NCI-H526 treated with DMSO at 0.1 percent for 48 hours (cell line): ENCODE measurements at regions not wholly inside any gene's neighbourhood (a gene's known extent, or its start where the extent isn't known, plus 50 kb on each side); places are given as distances from the start of the nearest gene placed in this dataset.
"Not testable (repeated sequence)": the region's sequence is repeated elsewhere in the genome, so short reads cannot be mapped to it uniquely, and the experiment has no call there.

Experiments used
- DNase-seq: peaks from one replicate; lab custom pipeline; 2025; lab: John Stamatoyannopoulos, UW

DNA sequence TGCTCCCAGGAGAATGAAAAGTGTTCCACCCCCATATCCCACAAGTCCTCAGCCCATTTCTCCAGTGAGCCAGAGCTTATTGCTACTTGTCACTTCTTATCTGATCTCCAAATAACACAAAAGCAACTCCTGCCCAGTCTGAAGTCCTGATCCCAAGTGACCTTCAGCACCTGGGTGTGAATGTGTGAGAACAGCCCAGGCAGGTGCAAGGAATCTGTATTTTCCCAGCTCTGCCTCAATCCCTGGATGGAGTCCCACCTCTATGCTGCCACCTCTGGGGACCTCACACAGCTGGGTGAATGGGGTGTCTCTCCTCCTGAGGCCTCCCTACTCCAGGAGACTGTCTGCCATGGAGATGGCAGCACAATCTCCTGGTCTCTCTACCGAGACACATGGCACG lies 402.4 kb upstream of the PROX1 start:
- no peak for DNase-seq

DNA sequence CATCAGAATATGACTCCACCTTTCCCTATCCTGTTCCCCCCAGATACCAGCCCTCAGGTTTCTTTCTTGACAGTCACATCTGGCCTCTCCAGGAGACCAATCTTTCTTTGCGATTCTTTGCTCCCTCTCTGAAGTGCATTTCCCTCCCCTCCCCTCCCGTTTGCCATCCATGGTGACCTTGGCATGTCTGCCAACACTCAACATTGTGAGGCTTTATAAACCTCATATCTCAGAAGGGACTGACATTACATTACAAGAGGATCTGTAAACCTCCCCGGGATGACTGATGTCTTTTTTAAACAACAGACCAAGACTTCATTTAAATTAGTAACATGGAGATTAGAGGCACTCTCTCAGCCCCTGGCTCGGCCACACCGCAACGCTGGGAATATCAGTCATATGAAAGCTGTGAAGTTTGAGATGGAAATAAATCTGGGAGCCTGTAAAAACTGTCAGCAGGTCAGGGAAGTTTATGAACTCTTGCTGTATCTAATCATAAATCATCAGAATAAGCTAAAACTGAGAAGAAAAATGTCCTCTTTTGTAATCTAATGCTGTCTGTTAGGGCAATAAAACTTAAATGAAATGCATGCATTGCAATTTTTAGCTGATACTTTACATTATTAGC lies 401.7 kb upstream of the PROX1 start:
- DNase-seq, result no peak

DNA sequence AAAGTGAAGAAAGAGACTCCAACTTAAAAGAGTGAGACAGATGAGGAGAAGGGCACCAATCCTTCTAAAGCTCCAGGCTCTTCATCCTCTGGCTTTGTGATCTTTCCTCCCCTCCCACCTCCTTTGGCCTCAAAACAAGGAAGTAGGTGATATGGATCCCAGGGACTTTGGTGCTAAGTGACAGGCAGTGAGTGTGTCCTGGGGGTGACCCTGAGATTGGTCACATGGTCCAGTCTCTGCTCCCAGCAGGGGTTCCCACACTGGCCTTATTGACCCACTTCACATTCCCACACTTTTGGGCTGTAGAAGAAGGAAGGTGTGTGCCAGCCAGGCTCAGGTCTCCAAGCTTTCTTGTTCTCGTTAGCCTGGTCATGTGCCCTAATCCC lies 401.2 kb upstream of the PROX1 start:
- DNase-seq, result no peak

DNA sequence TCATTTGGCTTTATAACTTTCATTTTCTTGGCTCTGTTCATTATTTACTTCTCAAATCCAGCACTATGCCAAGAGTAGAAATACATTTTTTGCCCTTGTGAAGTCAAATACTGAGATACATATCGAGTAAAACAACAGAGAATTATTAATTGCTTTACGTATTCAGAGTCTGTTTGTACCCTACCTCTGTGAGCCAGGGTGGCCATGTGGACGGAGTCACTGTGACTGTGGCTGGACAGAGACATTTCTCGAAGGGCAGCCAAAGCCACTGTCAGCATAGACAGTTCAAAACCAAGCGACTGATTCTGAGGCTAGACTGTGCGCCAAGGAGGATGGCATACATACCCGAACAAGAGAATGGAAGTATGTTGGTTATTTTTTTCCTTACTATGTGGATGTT lies 391.0 kb upstream of the PROX1 start:
- no peak for DNase-seq

DNA sequence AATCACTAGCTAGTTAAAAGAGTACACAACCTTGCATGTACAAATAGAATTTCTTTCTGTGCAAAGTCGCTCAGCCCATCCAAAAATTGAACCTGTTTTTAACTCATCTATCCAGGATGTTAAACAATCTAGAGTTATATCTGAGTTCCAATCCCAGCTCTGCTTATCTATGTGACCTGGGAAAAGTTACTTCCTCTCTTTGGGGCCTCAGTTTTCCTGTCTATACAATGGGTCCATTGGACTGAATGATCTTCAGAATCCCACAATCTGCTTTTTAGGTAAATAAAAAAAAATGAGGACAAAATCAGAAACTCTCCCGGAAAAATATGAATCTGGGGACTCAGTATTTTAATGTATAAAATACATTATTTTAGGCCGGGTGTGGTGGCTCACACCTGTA lies 389.5 kb upstream of the PROX1 start:
- DNase-seq, result no peak

DNA sequence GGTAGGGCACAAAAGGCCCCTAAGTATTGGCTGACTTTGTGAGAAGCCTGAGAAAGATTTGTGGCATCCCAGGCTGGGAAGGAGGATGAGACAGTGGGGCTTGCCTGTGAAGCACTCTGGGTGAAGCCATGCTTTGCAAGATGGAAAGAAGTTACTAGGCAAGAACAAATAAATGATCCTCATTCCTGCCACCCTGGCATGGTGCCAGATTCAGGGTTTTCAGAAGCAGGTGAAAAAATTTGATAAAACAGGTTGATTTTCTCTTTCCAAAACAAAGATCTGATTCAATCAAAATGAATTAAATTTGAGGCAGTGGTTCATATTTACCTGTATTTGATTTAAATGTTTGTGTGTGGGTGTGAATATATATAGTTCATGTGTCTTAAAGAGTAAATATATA lies 386.9 kb upstream of the PROX1 start:
- no peak for DNase-seq

DNA sequence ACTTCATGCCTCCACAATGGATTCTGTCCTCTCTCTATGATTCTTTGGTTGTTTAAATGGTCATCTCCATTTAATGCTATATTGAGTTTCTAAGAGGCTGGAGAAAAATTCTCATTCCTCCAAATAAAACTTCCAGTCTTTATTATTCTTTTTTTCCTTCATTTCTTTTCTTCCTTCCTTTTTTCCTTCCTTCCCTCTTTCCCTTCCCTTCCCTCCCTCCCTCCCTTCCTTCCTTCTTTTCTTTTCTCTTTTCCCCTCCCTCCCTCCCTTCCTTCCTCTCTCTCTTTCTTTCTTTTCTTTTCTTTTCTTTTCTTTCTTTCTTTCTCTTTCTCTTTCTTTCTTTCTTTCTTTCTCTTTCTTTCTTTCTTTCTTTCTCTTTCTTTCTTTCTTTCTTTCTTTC lies 386.1 kb upstream of the PROX1 start:
- DNase-seq, result not testable (repeated sequence)

DNA sequence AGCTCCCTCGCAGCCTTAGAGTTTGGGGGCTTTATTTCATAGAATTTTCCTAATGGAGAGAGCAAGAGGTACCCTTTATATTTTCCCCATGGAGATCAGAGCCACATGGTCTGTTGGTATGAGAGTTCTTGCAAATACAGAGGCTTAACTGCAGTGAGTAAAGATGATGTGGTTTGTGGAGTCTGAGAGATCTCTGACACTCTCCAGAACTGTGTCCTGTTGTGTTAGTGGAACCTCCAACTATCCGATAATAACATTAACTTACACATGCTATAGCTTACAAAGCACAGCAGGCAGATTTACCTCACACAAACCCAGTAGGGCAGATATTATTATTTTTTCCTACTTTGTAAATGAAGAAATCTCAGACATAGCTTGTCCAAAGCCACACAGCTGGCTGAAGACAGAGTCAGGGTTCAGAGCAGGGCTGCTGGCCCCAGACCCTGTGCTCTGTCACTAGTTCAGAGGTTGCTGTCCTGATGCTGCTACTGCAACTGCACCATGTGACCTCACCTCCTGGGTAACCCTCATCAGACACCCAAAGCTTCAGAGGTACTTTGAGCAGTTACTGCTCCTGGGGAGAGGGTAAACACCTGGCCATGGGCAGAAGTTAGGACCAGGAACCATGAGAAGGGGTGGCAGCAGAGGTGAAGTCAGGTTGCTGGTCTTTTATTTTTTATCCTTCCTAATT lies 384.8 kb upstream of the PROX1 start:
- no peak for DNase-seq

DNA sequence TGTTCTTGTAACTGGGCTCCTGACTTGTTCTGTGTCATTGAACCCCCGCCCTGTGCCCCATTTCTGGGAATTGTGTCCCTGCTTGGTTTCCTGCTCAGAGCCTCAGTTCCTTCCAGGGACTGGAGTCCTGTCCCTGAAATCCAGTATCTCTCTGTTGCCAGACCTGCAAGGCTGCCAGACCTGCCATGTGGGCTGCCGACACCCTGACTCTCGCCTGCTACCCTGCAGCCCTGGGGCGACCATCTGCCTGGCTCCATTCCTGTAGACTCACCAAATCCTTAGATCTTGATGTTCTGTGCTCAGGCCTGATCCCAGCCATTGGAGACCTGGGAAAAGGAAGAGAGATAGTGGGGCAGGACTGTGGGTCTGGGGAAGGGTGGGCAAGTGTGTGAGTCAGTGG lies 383.3 kb upstream of the PROX1 start:
- DNase-seq, result no peak

DNA sequence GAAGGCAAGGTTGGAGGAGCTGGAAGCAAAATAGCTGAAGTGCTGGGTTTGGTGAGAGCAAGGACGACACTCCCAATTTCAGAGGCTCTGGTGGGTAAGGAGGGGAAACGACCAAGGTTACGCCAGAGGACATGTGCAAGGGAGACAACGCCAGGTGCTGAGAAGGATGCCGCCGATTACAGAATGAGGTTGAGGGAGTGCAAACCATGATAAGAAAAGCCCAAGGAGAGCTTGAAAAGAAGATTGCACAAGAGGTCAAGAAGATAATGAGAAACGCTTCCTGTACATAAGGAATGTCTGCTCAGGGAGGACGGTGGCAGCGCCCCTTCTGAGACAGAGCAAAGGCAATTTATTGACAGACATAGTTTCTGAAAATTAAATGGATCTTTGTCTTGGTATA lies 382.0 kb upstream of the PROX1 start:
- no peak for DNase-seq

DNA sequence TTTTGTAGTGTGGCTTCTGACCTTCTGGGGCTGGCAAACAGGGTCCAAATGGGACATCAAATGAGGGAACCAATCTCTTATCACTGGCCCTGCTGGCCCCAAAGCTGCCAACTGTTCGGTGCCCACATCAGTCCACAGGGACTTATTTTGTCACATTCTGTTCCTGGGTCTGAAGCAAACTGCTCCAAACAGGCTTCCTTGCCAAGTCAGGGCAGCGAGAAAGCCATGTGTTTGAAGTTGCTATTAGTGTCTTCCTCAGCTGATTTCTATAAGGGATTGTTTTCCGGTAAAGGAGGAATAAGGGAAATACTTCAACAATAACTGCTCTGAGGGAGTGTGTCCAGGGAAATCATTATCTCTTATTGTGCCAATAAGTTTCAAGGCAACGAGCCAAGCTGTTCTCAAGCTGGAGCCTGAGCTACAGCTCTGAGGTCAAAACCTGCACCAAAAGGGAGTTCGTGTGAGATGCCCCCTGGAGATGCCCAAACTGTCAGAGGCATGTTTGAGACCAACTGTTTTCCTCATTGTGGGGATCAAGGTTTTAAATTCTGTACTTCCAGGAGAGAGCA lies 381.4 kb upstream of the PROX1 start:
- no peak for DNase-seq

DNA sequence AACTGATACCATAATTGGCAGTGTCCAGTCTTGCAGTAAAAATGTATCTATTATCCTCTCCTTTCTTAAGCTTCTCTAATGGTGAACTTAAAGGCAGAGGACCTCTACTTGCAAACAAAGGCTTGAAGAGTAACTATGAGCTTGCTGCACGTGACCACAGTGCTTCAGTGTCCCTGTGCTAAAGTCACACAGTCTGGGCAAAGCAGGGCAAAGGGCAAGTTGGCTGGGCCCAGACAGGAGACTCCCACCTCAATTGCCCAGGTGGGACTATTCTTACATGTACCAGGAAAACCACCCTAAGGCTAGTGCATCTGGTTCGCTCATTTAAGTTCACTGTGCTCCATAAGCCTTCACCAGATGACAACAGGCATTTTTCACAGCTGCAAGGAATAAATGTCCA lies 374.2 kb upstream of the PROX1 start:
- no peak for DNase-seq

DNA sequence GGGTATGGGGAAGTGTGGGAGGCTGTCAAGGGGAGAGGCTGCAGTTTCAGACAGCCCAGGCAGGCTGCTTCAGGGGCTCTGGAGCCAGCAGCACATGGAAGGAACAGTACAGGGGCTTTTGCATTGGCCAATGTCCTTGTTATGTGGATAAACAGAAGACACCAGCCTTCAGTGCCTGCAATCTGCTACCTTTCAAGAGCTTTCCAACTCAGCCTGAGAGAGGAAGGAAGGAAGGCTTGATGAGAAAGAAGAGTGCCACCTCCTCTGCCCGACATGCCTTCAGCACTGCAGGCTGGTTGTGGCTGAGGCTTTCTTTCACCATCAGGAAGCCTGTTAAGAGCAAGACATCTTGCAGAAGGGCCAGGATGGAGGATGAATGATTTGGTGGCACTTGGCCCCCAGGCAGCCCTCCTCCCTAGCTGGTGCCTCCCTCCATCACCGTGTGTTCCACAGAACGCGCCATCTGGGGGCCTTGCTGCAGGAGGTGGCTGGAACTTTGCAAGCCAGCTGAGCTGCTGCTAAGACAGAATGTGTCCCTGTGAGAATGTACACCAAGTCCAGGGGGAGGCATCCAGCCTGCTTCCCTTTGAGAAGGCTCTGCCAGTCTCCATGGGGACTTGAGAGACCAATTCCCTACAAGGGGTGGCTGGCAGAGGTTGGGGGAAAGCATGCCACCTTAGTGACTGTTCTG lies 372.4 kb upstream of the PROX1 start:
- no peak for DNase-seq

DNA sequence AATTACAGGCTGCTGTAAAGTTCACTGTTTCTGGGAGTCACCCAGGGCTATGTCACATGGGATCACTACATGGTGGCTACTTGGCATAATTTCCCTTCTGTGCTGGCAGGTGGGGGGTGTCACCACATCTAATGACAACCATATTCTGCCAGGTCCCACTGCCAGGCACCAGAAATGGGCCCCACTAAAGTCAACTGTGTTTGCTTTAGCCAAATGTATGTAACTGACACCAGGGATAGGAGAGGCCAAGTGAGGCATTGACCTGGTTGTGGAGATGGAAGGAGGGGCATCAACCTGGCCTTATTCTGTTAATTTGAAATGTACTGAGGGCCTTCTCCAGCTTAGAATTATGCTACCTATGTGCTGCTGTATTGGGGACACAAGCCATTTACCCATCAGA lies 370.6 kb upstream of the PROX1 start:
- no peak for DNase-seq

DNA sequence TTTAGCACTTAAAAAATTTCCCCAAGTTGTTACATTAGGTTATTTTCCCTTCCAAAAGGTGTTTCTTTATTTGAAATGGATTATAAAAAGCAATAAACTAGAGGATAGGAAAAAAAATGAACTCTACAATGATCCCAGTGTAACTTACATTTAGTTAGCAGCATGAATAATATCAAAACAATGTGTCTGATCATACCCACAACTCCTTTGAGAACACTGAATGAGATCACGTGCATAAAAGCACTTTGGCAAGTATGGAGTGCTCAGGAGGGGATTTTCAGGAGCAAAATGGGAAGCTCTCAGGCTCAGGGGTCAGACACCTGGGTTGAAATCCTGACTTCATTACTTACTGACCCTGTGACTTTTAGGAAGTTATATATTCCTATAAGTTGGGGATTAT lies 369.7 kb upstream of the PROX1 start:
- no peak for DNase-seq

DNA sequence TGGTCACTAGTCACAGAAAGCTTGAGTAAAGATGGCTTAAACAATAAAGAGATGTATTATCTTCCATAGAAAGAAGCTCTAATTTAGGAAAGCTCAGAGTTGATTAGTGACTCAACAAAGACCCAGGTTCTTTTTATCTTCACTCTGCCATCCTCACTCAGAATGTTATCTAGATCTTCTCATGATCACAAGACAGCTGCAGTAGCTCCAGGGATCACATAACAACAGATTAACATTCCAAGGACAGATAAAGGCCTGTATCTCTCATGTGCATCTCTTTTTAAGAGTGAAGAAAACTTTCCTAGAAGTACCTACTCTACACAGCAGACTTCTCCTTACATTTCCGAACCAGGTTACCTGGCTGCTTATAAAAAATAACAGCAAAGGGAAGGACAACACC lies 368.7 kb upstream of the PROX1 start:
- DNase-seq, result no peak

DNA sequence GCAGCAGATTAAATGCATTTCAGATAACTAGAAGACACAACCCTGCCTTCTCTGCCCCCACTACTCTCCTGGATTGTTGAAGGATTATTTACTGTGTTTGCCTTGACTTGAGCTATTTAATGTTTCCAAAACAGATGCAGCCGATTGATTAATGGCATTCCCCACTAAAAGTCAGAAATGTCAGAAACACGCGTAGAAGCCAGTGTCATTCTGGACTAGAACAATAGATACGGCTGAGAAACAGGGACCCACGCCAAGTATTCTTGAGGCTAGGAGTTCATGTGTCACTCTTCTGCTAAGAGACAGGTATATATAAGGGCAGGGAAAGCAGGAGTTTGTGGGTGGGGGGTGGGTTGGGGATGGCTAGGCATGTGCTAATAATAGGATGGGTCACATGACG lies 366.7 kb upstream of the PROX1 start:
- no peak for DNase-seq

DNA sequence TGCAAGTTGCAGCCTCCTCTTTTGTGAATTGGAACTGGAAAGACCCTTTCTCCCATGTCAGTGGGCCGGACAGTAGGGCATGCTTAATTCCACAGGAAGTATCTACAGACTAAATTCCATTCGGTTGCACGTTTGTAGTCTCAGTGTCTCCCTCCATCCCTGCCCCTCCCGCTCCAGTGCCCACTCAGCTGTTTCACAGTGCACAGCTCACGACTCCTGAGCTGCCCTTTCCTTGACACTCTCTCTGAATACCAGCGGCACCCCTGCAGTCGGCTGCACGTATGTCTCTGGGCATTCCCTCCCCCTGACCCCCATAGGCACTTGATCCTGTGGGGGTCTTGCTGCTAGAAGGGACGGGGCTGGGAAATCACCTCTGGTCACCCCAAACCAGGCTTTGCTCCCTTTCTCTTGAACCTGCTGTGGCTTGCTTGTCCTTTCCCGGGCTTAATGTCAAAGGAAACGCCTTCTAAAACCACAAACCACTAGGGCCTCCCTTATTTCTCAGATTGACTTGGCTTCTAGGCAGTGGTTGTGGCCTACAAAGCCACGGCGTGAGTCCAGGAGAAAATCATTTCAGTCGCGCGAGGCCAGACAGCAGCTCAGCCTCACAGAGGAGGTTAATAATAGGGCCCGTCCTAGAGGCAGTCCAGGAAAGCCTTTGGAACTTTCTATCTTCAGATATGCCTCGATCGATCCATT lies 365.3 kb upstream of the PROX1 start:
- no peak for DNase-seq

DNA sequence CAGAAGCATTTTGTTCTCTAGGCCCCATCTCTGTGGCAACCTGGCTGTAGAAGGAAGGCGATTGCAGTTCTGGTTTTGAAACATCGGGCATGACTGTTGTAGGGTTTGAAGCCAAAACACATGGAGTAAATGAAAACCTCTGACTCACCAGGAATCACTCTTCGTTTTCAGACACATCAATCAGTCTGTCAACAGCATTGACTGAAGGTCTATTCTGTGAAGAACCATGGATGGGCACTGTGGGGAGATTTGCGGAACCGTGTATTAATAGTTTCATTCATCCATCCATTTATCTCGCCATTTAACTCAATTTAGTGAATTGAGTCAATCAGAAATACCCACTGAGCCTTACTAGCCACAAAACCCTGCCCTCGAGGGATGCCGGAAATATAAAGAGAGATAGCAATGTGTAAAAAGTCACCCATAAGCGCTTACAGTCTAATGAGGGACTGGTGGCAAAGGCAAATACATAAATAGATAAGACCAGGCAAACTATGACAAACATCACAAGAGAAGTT lies 364.6 kb upstream of the PROX1 start:
- no peak for DNase-seq

DNA sequence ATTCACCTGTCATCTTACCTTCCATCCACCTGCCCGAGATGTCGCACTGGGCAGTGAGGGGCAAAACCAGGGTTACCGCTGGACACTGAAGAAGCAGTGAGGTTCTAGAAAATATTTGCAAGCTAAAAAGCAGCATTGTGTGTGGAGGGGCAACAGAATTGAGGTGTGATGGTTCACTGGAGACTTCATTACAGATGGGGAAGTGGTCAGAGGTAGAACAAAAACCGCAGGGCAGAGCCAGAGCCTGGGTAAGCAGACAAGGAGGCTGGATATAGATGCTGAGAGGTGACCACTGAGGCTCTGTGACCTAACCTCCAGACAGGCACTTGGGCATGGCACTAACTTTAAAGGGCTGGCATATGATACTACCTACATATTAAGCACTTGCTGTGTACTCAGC lies 363.9 kb upstream of the PROX1 start:
- no peak for DNase-seq

DNA sequence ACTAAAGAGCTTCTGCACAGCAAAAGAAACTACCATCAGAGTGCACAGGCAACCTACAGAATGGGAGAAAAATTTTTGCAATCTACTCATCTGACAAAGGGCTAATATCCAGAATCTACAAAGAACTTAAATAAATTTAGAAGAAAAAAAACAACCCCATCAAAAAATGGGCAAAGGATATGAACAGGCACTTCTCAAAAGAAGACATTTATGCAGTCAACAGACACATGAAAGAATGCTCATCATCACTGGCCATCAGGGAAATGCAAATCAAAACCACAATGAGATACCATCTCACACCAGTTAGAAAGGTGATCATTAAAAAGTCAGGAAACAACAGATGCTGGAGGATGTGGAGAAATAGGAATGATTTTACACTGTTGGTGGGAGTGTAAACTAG lies 351.0 kb upstream of the PROX1 start:
- DNase-seq, result not testable (repeated sequence)

DNA sequence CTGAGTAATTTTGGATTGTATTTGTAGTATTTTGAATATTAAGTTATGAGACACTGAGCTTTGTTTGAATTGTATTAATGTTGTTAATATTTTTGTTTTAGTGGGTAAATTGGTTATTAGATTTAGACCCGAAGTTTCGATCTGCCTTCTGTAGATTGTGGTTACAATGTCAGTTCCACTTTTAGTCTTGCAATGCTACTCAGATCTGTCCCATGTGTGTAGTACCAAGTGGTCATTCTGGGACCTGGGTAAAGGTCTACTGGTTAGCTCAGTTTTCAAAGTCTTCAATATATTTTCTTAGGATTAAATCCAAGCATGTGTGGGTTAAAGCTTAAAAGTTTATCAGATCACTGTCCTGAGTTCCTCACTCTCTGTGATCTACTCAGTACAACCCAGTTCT lies 346.5 kb upstream of the PROX1 start:
- no peak for DNase-seq

DNA sequence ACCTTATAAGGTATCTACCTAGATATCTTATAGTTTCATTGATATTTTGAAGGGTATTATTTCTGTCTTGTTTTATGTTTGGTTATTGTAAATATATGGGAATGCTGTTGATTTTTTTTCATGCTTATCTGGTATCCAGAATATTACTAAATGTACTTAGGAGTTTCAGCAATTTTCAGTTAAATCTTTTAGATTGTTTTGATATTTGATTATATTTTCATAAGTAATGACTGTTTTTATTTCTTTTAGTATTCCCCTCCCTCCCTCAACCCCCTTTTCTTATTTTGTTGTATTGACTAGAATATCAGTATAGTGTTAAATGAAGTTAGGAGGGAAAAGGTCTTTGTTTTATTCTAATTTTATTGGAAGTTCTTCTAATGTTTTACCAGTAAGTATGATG lies 344.4 kb upstream of the PROX1 start:
- DNase-seq, result no peak
